B cell (primary cell): ENCODE measurements at regions not wholly inside any gene's neighbourhood (a gene's known extent, or its start where the extent isn't known, plus 50 kb on each side); places are given as distances from the start of the nearest gene placed in this dataset.

ENCODE experiments used
- ATAC-seq: fragments of 200-7000 bp; cut with Tn5 transposase; one replicate; pipeline ENCODE4 v1.10.0; 2021; ENCODE audit warnings: low read depth, mild to moderate bottlenecking, moderate number of reproducible peaks, moderate library complexity
- CTCF ChIA-PET: fragments of 350-600 bp; sonication (Branson Sonifier 250); formaldehyde crosslinking; loops from one replicate; lab custom pipeline; 2021; ENCODE audit warnings: antibody characterized with exemption, inconsistent platforms; lab: Charles Lee
- POLR2A ChIA-PET: fragments of 350-600 bp; sonication (Branson Sonifier 250); formaldehyde crosslinking; loops from one replicate; lab custom pipeline; 2021; ENCODE audit warnings: antibody characterized with exemption; lab: Charles Lee
- DNase-seq: peaks from one replicate; pipeline ENCODE4 v3.0.0; 2013
- H2AFZ ChIP-seq: 2 replicates; pipeline ENCODE4 v1.6.1; 2012; ENCODE audit warnings: mild to moderate bottlenecking, low read depth, low read length; ENCODE audit not compliant: insufficient read depth, poor library complexity, severe bottlenecking
- H3K27ac ChIP-seq, 2 donors: 1 replicate in 1 of 2; 2 replicates in 1 of 2; pipeline ENCODE4 v1.5.1; 2012 to 2013; ENCODE audit warnings: low read length in 2 of 2, mild to moderate bottlenecking in 2 of 2, moderate library complexity in 1 of 2
- H3K27me3 ChIP-seq, 4 experiments: fragments of 200-600 bp in 1 of 4; sonication (generic) in 1 of 4; replicated peaks in 1 of 4; 1 replicate in 2 of 4; 2 replicates in 2 of 4; pipeline versions ENCODE4 v1.6.1 to v1.7.0; 2013 to 2016; ENCODE audit warnings: low read length in 3 of 4, mild to moderate bottlenecking in 2 of 4, mixed read lengths in 1 of 4, moderate library complexity in 1 of 4; ENCODE audit not compliant: insufficient read depth in 4 of 4, control insufficient read depth in 3 of 4; ENCODE audit errors: control extremely low read depth in 1 of 4
- H3K36me3 ChIP-seq, 2 experiments: replicated peaks in 1 of 2; 1 replicate in 1 of 2; 2 replicates in 1 of 2; pipeline versions ENCODE4 v1.6.1 to v1.7.1; 2013; ENCODE audit warnings: low read length in 1 of 2; ENCODE audit not compliant: insufficient read depth in 2 of 2, control insufficient read depth in 1 of 2; ENCODE audit errors: control extremely low read depth in 1 of 2, extremely low read depth in 1 of 2
- H3K4me1 ChIP-seq, 2 donors: fragments of 200-600 bp in 1 of 2; sonication (generic) in 1 of 2; 1 replicate in 1 of 2; 2 replicates in 1 of 2; pipeline versions ENCODE4 v1.5.1 to v1.6.1; 2013 to 2017; ENCODE audit warnings: low read length in 2 of 2; ENCODE audit not compliant: control insufficient read depth in 2 of 2, insufficient read depth in 2 of 2
- H3K4me2 ChIP-seq: replicated peaks from 2 replicates; pipeline ENCODE3; 2012; ENCODE audit warnings: mild to moderate bottlenecking, low read depth, low read length; ENCODE audit not compliant: poor library complexity, severe bottlenecking
- H3K4me3 ChIP-seq, 5 experiments: fragments of 200-600 bp in 1 of 5; sonication (generic) in 1 of 5; 1 replicate in 3 of 5; 2 replicates in 2 of 5; pipeline versions ENCODE4 v1.5.1 to v1.7.0; 2011 to 2016; ENCODE audit warnings: low read length in 4 of 5, mild to moderate bottlenecking in 4 of 5, low read depth in 2 of 5, control low read depth in 1 of 5, moderate library complexity in 1 of 5; ENCODE audit not compliant: insufficient read depth in 1 of 5; ENCODE audit errors: control extremely low read depth in 1 of 5, extremely low read depth in 1 of 5
- H3K79me2 ChIP-seq: fragments of 200-600 bp; sonication (generic); one replicate; pipeline ENCODE4 v1.6.0; 2016; ENCODE audit warnings: low read length; ENCODE audit not compliant: control insufficient read depth, insufficient read depth
- H3K9ac ChIP-seq: fragments of 200-600 bp; sonication (generic); 2 replicates; pipeline ENCODE4 v1.6.1; 2017; ENCODE audit warnings: mild to moderate bottlenecking, low read length, moderate library complexity
- H3K9me3 ChIP-seq, 3 donors: one replicate each; pipeline versions ENCODE4 v1.6.1 to v1.7.1; 2013; ENCODE audit warnings: low read length in 2 of 3; ENCODE audit not compliant: control insufficient read depth in 2 of 3, insufficient read depth in 1 of 3; ENCODE audit errors: control extremely low read depth in 1 of 3
- H4K20me1 ChIP-seq: 2 replicates; pipeline ENCODE4 v1.6.0; 2012; ENCODE audit warnings: mild to moderate bottlenecking, low read length; ENCODE audit not compliant: insufficient read depth, control insufficient read depth, poor library complexity, severe bottlenecking
- H3K27ac Mint-ChIP-seq: one replicate; pipeline ENCODE4 v1.8.0; 2021; ENCODE audit warnings: mixed read lengths
- H3K27me3 Mint-ChIP-seq: one replicate; pipeline ENCODE4 v1.8.0; 2021; ENCODE audit warnings: mixed read lengths
- H3K4me1 Mint-ChIP-seq: one replicate; pipeline ENCODE4 v1.8.0; 2021; ENCODE audit warnings: mixed read lengths
- H3K4me3 Mint-ChIP-seq: one replicate; pipeline ENCODE4 v1.8.0; 2021; ENCODE audit warnings: mixed read lengths
- H3K9me3 Mint-ChIP-seq: one replicate; pipeline ENCODE4 v1.8.0; 2022; ENCODE audit warnings: mixed read lengths; ENCODE audit not compliant: insufficient read depth
- CTCF ChIP-seq: fragments of 200-600 bp; IDR thresholded peaks from one replicate; pipeline ENCODE4 v1.8.0; 2022; ENCODE audit warnings: antibody characterized with exemption, mild to moderate bottlenecking
- EZH2 ChIP-seq: IDR thresholded peaks from 2 replicates; pipeline ENCODE4 v1.6.1; 2012; ENCODE audit warnings: borderline replicate concordance, low read depth, mild to moderate bottlenecking, moderate library complexity, low read length; ENCODE audit not compliant: insufficient read depth, poor library complexity, severe bottlenecking
- WGBS: methylation state at CpG from one replicate; pipeline ENCODE4 v1.1.5; 2013; ENCODE audit warnings: missing lambda C conversion rate; ENCODE audit not compliant: insufficient coverage; 5-methylcytosine and 5-hydroxymethylcytosine counted together
- intact Hi-C: fragments of 100-400 bp; cut with micrococcal nuclease; formaldehyde crosslinking; loops from one replicate; pipeline ENCODE4 v1.10.0; 2022

DNA sequence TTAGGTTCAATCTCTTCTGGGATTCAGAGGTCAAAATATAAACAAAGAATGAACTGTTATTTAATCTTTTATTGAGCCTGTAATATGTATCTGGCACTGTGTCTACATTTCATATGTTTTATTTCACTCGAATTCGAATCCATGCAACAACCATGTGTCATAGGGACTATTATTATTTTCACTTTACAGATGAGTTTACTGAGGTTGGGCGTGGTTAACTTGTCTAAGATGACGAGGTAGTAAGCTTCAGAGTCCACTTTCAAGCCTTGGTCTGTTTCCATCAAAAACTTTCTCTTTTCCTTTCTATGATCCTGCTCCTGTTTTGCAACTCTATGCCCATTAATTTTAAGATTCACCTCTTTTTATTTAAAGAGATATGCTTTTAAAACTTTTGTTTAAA lies 55.2 kb upstream of the DMAC1 start:
- DNase-seq, result no peak
- Histone ChIP-seq H3K27ac (no peak overlapping the region), H3K9me3 (no peaks in the 10 kb centered on the region), H3K4me1 (no peaks in the 10 kb centered on the region), H3K9ac (no peak overlapping the region), H3K79me2 (no peaks in the 10 kb centered on the region), H3K4me2 (no peak overlapping the region), H2AFZ (no peak overlapping the region), H3K4me3 (no peak overlapping the region), H4K20me1 (no peaks in the 10 kb centered on the region), H3K36me3 (no peaks in the 10 kb centered on the region), H3K27me3 (no peaks in the 10 kb centered on the region)
- no peak for ATAC-seq
- ChIA-PET POLR2A (no interaction called here), CTCF (no interaction called here)
- Mint-ChIP-seq H3K9me3 (peaks cover 2% of the 10 kb centered on the region), H3K4me3 (no peak overlapping the region), H3K4me1 (no peaks in the 10 kb centered on the region), H3K27ac (no peak overlapping the region), H3K27me3 (no peaks in the 10 kb centered on the region)
- no CpG with 5 or more reads among the region's 4 CpGs for WGBS
- TF ChIP-seq EZH2 (no peak), CTCF (no peak)
- intact Hi-C loops, result no loop called here
